ENCODE measurements at regions not wholly inside any gene's neighbourhood (a gene's known extent, or its start where the extent isn't known, plus 50 kb on each side); places are given as distances from the start of the nearest gene placed in this dataset.
"Not testable (repeated sequence)": the region's sequence is repeated elsewhere in the genome, so short reads cannot be mapped to it uniquely, and the experiment has no call there.

GRCh38 chr13:64688893-64689677 lies 2541.1 kb downstream of the PCDH9 start:
- ChIA-PET CTCF (no interaction called here), POLR2A (no interaction called here)
- no peak overlapping the region for H3K4me3 ChIP-seq (ENCODE audit: low read depth, low read length)
- TF ChIP-seq CTCF (IDR thresholded peaks at IDR 0.05; ENCODE audit: insufficient read depth, low read length, missing control alignments), result no peak
- DNase-seq (ENCODE audit: low read depth, low spot score), result peak; percentile 33

- DNase-seq (ENCODE audit: low read depth, low spot score); CTCF ChIA-PET; H3K4me3 ChIP-seq (ENCODE audit: low read depth, low read length); POLR2A ChIA-PET: not testable (repeated sequence)
Observed at GRCh38 chr13:64686536-64686935, 2543.6 kb downstream of the PCDH9 start.

GRCh38 chr13:64684685-64685431 lies 2545.3 kb downstream of the PCDH9 start:
- CTCF ChIA-PET, result no interaction called here
- TF ChIP-seq CTCF (IDR thresholded peaks at IDR 0.05; ENCODE audit: insufficient read depth, low read length, missing control alignments), result no peak
- POLR2A ChIA-PET, result no interaction called here
- no peak overlapping the region for H3K4me3 ChIP-seq (ENCODE audit: low read depth, low read length)
- no peak for DNase-seq (ENCODE audit: low read depth, low spot score)

- CTCF ChIA-PET, result no interaction called here
- POLR2A ChIA-PET, result no interaction called here
- TF ChIP-seq CTCF (IDR thresholded peaks at IDR 0.05; ENCODE audit: insufficient read depth, low read length, missing control alignments), result no peak
- DNase-seq (ENCODE audit: low read depth, low spot score), result no peak
- H3K4me3 ChIP-seq (ENCODE audit: low read depth, low read length), result no peak overlapping the region
Observed at GRCh38 chr13:64684108-64684507, 2546.0 kb downstream of the PCDH9 start.

- no peak for TF ChIP-seq CTCF (IDR thresholded peaks at IDR 0.05; ENCODE audit: insufficient read depth, low read length, missing control alignments)
- no peak overlapping the region for H3K4me3 ChIP-seq (ENCODE audit: low read depth, low read length)
- no peak for DNase-seq (ENCODE audit: low read depth, low spot score)
- ChIA-PET POLR2A (no interaction called here), CTCF (no interaction called here)
Observed at GRCh38 chr13:64680739-64681138, 2549.4 kb downstream of the PCDH9 start.

- ChIA-PET CTCF (no interaction called here), POLR2A (no interaction called here)
- peak; percentile 38 for DNase-seq (ENCODE audit: low read depth, low spot score)
- no peak for TF ChIP-seq CTCF (IDR thresholded peaks at IDR 0.05; ENCODE audit: insufficient read depth, low read length, missing control alignments)
- no peak overlapping the region for H3K4me3 ChIP-seq (ENCODE audit: low read depth, low read length)
Observed at GRCh38 chr13:64675255-64675892, 2554.8 kb downstream of the PCDH9 start.
